HEK293 (cell line): ENCODE measurements at regions not wholly inside any gene's neighbourhood (a gene's known extent, or its start where the extent isn't known, plus 50 kb on each side); places are given as distances from the start of the nearest gene placed in this dataset.
A peak's percentile ranks its signal among the peaks of the same experiment; 100 is the strongest.
"Not testable (repeated sequence)": the region's sequence is repeated elsewhere in the genome, so short reads cannot be mapped to it uniquely, and the experiment has no call there.

Experiments used
- CTCF ChIA-PET: fragments of 350-600 bp; formaldehyde crosslinking; extraction: SDS; loops from one replicate; lab custom pipeline; 2021; ENCODE audit warnings: antibody characterized with exemption; lab: Yijun Ruan, JAX
- POLR2A ChIA-PET: fragments of 300-600 bp; formaldehyde crosslinking; extraction: SDS; loops from one replicate; lab custom pipeline; 2020; ENCODE audit warnings: antibody characterized with exemption, inconsistent platforms; lab: Yijun Ruan, JAX
- H3K27ac ChIP-seq: fragments of 200-500 bp; sonication (Bioruptor generic); 2 replicates; pipeline ENCODE4 v1.5.1; 2014; ENCODE audit warnings: low read depth, low read length, control low read depth, inconsistent platforms; ENCODE audit errors: extremely low read depth
- H3K36me3 ChIP-seq, 2 experiments: fragments of 200-500 bp in 1 of 2; sonication (Bioruptor generic) in 1 of 2; 1 replicate in 1 of 2; 2 replicates in 1 of 2; pipeline ENCODE4 v1.5.1; 2014 to 2017; ENCODE audit warnings: inconsistent platforms in 2 of 2, low read length in 2 of 2; ENCODE audit not compliant: control insufficient read depth in 2 of 2, insufficient read depth in 1 of 2
- H3K4me1 ChIP-seq: fragments of 200-500 bp; sonication (Bioruptor generic); 2 replicates; pipeline ENCODE4 v1.5.1; 2014; ENCODE audit warnings: mild to moderate bottlenecking, low read length, inconsistent platforms; ENCODE audit not compliant: control insufficient read depth, insufficient read depth
- H3K4me3 ChIP-seq: 2 replicates; pipeline ENCODE4 v1.5.1; 2011; ENCODE audit warnings: low read depth, mild to moderate bottlenecking, control low read depth, low read length, moderate library complexity
- H3K9me3 ChIP-seq: fragments of 200-500 bp; sonication (Bioruptor generic); 2 replicates; pipeline ENCODE4 v1.5.1; 2014; ENCODE audit warnings: low read depth, low read length, inconsistent platforms; ENCODE audit not compliant: control insufficient read depth, insufficient read depth
- KLF1 ChIP-seq: fragments of 450-650 bp; formaldehyde crosslinking; IDR thresholded peaks from 2 replicates; pipeline ENCODE4 v1.5.1; 2016; ENCODE audit warnings: missing biosample characterization, missing genetic modification characterization
- PRDM1 ChIP-seq: fragments of 450-650 bp; formaldehyde crosslinking; IDR thresholded peaks from 2 replicates; pipeline ENCODE4; 2016; ENCODE audit warnings: missing biosample characterization, missing genetic modification characterization
- ZFP3 ChIP-seq: fragments of 450-650 bp; formaldehyde crosslinking; IDR thresholded peaks from 2 replicates; pipeline ENCODE4 v1.5.1; 2016; ENCODE audit warnings: low read depth, missing biosample characterization, missing genetic modification characterization
- ZFP41 ChIP-seq: fragments of 450-650 bp; formaldehyde crosslinking; IDR thresholded peaks from 2 replicates; pipeline ENCODE4 v1.5.1; 2016; ENCODE audit warnings: missing biosample characterization, missing genetic modification characterization, borderline replicate concordance
- ZNF133 ChIP-seq: fragments of 450-650 bp; formaldehyde crosslinking; IDR thresholded peaks from 2 replicates; pipeline ENCODE4 v1.5.1; 2016; ENCODE audit warnings: missing biosample characterization, missing genetic modification characterization
- ZNF169 ChIP-seq: fragments of 450-650 bp; formaldehyde crosslinking; IDR thresholded peaks from 2 replicates; pipeline ENCODE4 v1.5.1; 2016; ENCODE audit warnings: missing biosample characterization, missing genetic modification characterization
- ZNF175 ChIP-seq: fragments of 450-650 bp; formaldehyde crosslinking; IDR thresholded peaks from 2 replicates; pipeline ENCODE4 v1.5.1; 2016; ENCODE audit warnings: missing biosample characterization, missing genetic modification characterization
- ZNF202 ChIP-seq: fragments of 450-650 bp; formaldehyde crosslinking; IDR thresholded peaks from 2 replicates; pipeline ENCODE4 v1.5.1; 2016; ENCODE audit warnings: missing biosample characterization, missing genetic modification characterization, borderline replicate concordance
- ZNF23 ChIP-seq: fragments of 450-650 bp; formaldehyde crosslinking; IDR thresholded peaks from 2 replicates; pipeline ENCODE4 v1.5.1; 2016; ENCODE audit warnings: missing biosample characterization, missing genetic modification characterization, borderline replicate concordance
- ZNF248 ChIP-seq: fragments of 450-650 bp; formaldehyde crosslinking; IDR thresholded peaks from 2 replicates; pipeline ENCODE4 v1.5.1; 2017; ENCODE audit warnings: missing biosample characterization, missing genetic modification characterization
- ZNF311 ChIP-seq: fragments of 450-650 bp; formaldehyde crosslinking; IDR thresholded peaks from 2 replicates; pipeline ENCODE4 v1.5.1; 2017; ENCODE audit warnings: missing biosample characterization, missing genetic modification characterization, borderline replicate concordance
- ZNF350 ChIP-seq: fragments of 450-650 bp; formaldehyde crosslinking; IDR thresholded peaks from 2 replicates; pipeline ENCODE4 v1.5.0; 2017; ENCODE audit warnings: missing biosample characterization, mild to moderate bottlenecking, missing genetic modification characterization
- ZNF391 ChIP-seq: fragments of 450-650 bp; formaldehyde crosslinking; IDR thresholded peaks from 2 replicates; pipeline ENCODE4 v1.5.1; 2016; ENCODE audit warnings: low read depth, missing biosample characterization, missing genetic modification characterization, borderline replicate concordance
- ZNF560 ChIP-seq: fragments of 450-650 bp; formaldehyde crosslinking; IDR thresholded peaks from 2 replicates; pipeline ENCODE4 v1.5.1; 2017; ENCODE audit warnings: missing biosample characterization, missing genetic modification characterization, borderline replicate concordance
- ZNF571 ChIP-seq: fragments of 450-650 bp; formaldehyde crosslinking; IDR thresholded peaks from 2 replicates; pipeline ENCODE4 v1.5.0; 2017; ENCODE audit warnings: missing biosample characterization, missing genetic modification characterization
- ZNF626 ChIP-seq: fragments of 450-650 bp; sonication (Bioruptor Pico); formaldehyde crosslinking; IDR thresholded peaks from 2 replicates; pipeline ENCODE4 v1.5.1; 2018; ENCODE audit warnings: missing biosample characterization, missing genetic modification characterization, inconsistent platforms
- ZNF792 ChIP-seq: fragments of 450-650 bp; formaldehyde crosslinking; IDR thresholded peaks from 2 replicates; pipeline ENCODE4 v1.5.1; 2016; ENCODE audit warnings: missing biosample characterization, missing genetic modification characterization
- ZSCAN30 ChIP-seq: fragments of 450-650 bp; IDR thresholded peaks from 2 replicates; pipeline ENCODE4 v1.5.1; 2018; ENCODE audit warnings: missing biosample characterization, mild to moderate bottlenecking, missing genetic modification characterization, moderate library complexity
- ZXDB ChIP-seq: fragments of 450-650 bp; formaldehyde crosslinking; IDR thresholded peaks from 2 replicates; pipeline ENCODE4 v1.5.1; 2016; ENCODE audit warnings: missing biosample characterization, missing genetic modification characterization
- TF ChIP-seq, protein P1 (sequence below): fragments of 450-650 bp; formaldehyde crosslinking; IDR thresholded peaks from 2 replicates; pipeline ENCODE4 v1.5.1; 2017; ENCODE audit warnings: missing biosample characterization, missing genetic modification characterization
- TF ChIP-seq, protein P2 (sequence below): fragments of 450-650 bp; formaldehyde crosslinking; IDR thresholded peaks from 2 replicates; pipeline ENCODE4 v1.5.1; 2016; ENCODE audit warnings: missing biosample characterization, missing genetic modification characterization, low read depth
- TF ChIP-seq, protein P3 (sequence below): fragments of 450-650 bp; formaldehyde crosslinking; IDR thresholded peaks from 2 replicates; pipeline ENCODE4 v1.5.1; 2016; ENCODE audit warnings: missing biosample characterization, missing genetic modification characterization

DNA sequence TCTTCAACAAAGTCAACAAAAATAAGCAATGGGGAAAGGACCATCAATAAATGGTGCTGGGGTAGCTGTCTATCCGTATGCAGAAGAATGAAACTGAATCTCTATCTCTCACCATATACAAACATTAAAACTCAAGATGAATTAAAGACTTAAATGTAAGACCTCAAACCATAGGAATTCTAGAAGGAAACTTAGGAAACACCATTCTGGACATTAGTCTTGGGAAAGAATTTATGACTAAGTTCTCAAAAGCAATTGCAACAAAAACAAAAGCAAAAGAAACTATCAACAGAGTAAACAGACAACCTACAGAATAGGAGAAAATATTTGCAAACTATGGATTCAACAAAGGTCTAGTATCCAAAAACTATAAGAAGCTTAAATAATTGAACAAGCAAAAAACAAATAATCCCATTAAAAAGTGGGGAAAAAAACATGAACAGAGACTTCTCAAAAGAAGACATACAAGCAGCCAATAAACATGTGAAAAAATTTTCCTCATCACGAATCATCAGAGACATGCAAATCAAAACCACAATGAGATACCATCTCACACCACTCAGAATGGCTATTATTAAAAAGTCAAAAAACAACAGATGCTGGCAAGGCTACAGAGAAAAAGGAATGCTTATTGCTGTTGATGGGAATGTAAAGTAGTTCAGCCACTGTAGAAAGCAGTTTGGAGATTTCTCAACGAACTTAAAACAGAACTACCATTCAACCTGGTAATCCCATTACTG is 266.1 kb upstream of the DAAM1 start:
- CTCF ChIA-PET: interaction anchor here (0.6 to 0.7 kb wide), 2 partner anchors 13 to 142 kb away, joined by 3 to 6 read pairs; no protein-coding TSS in a partner anchor
- H3K9me3 ChIP-seq, H3K27ac ChIP-seq, H3K4me3 ChIP-seq, POLR2A ChIA-PET, H3K36me3 ChIP-seq: not testable (repeated sequence)
- TF ChIP-seq, protein P1, sequence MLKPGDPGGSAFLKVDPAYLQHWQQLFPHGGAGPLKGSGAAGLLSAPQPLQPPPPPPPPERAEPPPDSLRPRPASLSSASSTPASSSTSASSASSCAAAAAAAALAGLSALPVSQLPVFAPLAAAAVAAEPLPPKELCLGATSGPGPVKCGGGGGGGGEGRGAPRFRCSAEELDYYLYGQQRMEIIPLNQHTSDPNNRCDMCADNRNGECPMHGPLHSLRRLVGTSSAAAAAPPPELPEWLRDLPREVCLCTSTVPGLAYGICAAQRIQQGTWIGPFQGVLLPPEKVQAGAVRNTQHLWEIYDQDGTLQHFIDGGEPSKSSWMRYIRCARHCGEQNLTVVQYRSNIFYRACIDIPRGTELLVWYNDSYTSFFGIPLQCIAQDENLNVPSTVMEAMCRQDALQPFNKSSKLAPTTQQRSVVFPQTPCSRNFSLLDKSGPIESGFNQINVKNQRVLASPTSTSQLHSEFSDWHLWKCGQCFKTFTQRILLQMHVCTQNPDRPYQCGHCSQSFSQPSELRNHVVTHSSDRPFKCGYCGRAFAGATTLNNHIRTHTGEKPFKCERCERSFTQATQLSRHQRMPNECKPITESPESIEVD: 0 out of 2 replicates have a peak, but pooled peaks have one; percentile 17
- H3K4me1 ChIP-seq: peaks cover 22% of the 10 kb centered on the region

DNA sequence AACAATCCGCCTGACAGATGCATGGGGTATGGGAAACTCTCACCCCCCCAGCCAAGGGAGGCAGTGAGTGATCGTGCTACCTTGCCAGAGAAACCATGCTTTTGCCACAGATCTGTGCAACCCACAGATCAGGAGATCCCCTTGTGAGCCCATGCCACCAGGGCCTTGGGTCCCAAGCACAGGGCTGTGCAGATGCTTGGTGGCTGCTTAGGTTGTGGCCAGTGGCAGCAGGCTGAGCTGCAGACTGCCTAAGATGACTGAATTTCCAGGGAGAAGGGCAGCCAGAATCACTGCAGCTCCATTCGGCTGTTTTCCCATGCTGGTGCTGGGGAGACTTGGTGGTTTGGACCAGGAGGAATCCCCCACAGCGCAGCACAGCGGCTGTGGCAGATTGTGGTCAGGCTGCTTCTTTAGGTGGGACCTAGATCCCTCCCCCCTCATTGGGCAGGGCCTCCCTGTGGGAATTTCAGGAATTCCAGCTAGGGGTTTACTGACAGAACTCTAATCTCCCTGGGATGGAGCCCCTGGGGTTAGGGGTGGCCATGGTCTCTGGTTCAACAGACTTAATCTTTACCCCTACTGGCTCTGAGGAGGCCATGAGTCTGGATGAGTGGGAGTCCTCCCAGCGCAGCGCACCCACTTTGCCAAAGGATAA is 264.6 kb upstream of the DAAM1 start:
- TF ChIP-seq ZFP3 (tag by site-specific recombination): no peak
- no peak for TF ChIP-seq KLF1 (tag by site-specific recombination)
- TF ChIP-seq, protein P2, sequence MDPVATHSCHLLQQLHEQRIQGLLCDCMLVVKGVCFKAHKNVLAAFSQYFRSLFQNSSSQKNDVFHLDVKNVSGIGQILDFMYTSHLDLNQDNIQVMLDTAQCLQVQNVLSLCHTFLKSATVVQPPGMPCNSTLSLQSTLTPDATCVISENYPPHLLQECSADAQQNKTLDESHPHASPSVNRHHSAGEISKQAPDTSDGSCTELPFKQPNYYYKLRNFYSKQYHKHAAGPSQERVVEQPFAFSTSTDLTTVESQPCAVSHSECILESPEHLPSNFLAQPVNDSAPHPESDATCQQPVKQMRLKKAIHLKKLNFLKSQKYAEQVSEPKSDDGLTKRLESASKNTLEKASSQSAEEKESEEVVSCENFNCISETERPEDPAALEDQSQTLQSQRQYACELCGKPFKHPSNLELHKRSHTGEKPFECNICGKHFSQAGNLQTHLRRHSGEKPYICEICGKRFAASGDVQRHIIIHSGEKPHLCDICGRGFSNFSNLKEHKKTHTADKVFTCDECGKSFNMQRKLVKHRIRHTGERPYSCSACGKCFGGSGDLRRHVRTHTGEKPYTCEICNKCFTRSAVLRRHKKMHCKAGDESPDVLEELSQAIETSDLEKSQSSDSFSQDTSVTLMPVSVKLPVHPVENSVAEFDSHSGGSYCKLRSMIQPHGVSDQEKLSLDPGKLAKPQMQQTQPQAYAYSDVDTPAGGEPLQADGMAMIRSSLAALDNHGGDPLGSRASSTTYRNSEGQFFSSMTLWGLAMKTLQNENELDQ (tag by site-specific recombination): no peak
- H3K9me3 ChIP-seq: no peaks in the 10 kb centered on the region
- H3K4me3 ChIP-seq: no peak overlapping the region
- ChIA-PET CTCF (no interaction called here), POLR2A (no interaction called here)
- H3K36me3 ChIP-seq: no peaks in the 10 kb centered on the region
- H3K4me1 ChIP-seq: peaks cover 17% of the 10 kb centered on the region
- no peak overlapping the region for H3K27ac ChIP-seq

DNA sequence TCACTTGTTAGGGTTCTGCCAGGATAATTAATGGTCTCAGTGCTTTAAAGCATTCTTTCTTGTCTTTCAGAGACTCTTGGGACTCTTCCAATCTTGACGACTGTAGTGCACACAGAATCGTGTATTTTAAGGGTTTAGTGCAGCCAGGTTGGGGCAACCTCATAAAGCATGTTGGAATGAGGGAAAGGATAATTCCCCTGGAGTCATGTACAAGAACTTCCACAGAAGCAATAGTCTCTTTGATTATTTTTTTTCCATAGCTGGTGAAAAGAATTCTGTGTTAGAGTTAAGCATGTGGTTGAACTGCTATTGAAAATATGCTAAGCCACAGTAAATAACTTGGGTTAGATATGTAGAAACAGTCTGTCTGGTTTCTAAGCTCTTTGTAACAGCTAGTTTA is 246.8 kb upstream of the DAAM1 start:
- POLR2A ChIA-PET: no interaction called here
- no peaks in the 10 kb centered on the region for H3K9me3 ChIP-seq
- TF ChIP-seq ZNF248: no peak
- no peak for TF ChIP-seq PRDM1 (tag by site-specific recombination)
- TF ChIP-seq ZNF571 (tag by site-specific recombination): no peak
- no peak for TF ChIP-seq ZNF169 (tag by site-specific recombination)
- TF ChIP-seq ZNF391 (tag by site-specific recombination): no peak
- no peak for TF ChIP-seq ZNF560
- H3K36me3 ChIP-seq: no peaks in the 10 kb centered on the region; a peak in 1 of 3 replicates
- CTCF ChIA-PET: interaction anchor here (0.8 kb wide), 1 partner anchor 306 kb away, joined by 4 read pairs; no protein-coding TSS in a partner anchor
- H3K27ac ChIP-seq: no peak overlapping the region
- peaks cover 15% of the 10 kb centered on the region for H3K4me1 ChIP-seq
- H3K4me3 ChIP-seq: no peak overlapping the region

DNA sequence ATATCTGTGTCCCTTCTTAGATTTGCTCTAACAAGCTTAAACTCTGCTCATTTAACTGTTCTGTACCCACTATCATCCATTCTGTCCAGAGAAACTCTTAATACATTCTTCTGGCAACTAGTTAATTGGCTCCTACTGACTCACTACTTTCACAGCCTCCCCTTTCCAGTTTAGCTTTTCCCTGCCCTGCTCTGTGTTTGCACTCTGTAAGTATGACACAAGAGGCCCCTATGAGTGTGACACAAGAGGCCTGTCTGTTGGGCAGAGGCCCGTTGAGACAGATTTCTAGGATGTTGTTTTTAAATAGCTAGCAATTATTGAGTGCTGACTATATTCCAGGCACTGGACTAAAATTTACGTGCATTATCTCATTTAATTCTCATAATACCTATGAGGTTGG is 246.0 kb upstream of the DAAM1 start:
- CTCF ChIA-PET: interaction anchor here (0.8 kb wide), 1 partner anchor 307 kb away, joined by 4 read pairs; no protein-coding TSS in a partner anchor
- peaks cover 15% of the 10 kb centered on the region for H3K4me1 ChIP-seq
- H3K4me3 ChIP-seq: no peak overlapping the region
- H3K27ac ChIP-seq: no peak overlapping the region
- H3K36me3 ChIP-seq: no peaks in the 10 kb centered on the region; a peak in 1 of 3 replicates
- H3K9me3 ChIP-seq: no peaks in the 10 kb centered on the region
- POLR2A ChIA-PET: no interaction called here
- TF ChIP-seq ZNF23 (tag by site-specific recombination): no peak
- no peak for TF ChIP-seq ZFP41 (tag by site-specific recombination)
- no peak for TF ChIP-seq ZNF175
- TF ChIP-seq ZNF350 (tag by site-specific recombination): no peak
- TF ChIP-seq ZNF792 (tag by site-specific recombination): no peak
- TF ChIP-seq ZXDB (tag by site-specific recombination): no peak
- no peak for TF ChIP-seq ZNF133 (tag by site-specific recombination)
- TF ChIP-seq ZNF571 (tag by site-specific recombination): no peak
- TF ChIP-seq, protein P3, sequence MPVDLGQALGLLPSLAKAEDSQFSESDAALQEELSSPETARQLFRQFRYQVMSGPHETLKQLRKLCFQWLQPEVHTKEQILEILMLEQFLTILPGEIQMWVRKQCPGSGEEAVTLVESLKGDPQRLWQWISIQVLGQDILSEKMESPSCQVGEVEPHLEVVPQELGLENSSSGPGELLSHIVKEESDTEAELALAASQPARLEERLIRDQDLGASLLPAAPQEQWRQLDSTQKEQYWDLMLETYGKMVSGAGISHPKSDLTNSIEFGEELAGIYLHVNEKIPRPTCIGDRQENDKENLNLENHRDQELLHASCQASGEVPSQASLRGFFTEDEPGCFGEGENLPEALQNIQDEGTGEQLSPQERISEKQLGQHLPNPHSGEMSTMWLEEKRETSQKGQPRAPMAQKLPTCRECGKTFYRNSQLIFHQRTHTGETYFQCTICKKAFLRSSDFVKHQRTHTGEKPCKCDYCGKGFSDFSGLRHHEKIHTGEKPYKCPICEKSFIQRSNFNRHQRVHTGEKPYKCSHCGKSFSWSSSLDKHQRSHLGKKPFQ: no peak
- TF ChIP-seq ZNF311 (tag by site-specific recombination): no peak
- no peak for TF ChIP-seq ZSCAN30 (tag by site-specific recombination)
- TF ChIP-seq ZNF626 (tag by site-specific recombination): no peak
- no peak for TF ChIP-seq ZNF202
